ENCODE measurements at regions not wholly inside any gene's neighbourhood (a gene's known extent, or its start where the extent isn't known, plus 50 kb on each side); places are given as distances from the start of the nearest gene placed in this dataset.
A peak's percentile ranks its signal among the peaks of the same experiment; 100 is the strongest.

DNA sequence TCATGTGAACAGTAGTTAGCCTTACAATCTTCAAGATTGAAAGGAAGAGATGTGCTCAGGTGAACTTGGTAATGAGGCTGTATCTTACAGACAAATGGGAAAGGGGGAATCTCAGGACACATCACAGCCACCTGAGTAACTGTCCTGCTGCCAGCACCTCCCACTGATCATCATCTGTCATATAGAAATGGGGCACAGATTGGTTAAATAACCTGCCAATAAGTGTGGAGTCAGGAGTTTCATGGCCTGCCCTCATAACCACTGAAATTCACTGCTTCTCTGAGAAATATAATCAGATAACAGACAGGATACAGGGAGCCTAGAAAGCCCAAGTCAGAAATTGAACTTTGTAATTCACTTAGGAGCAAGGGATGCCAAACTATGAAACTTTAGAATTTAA lies 64.9 kb upstream of the TAS2R16 start:
- no peak for DNase-seq (ENCODE audit: low read depth)

DNA sequence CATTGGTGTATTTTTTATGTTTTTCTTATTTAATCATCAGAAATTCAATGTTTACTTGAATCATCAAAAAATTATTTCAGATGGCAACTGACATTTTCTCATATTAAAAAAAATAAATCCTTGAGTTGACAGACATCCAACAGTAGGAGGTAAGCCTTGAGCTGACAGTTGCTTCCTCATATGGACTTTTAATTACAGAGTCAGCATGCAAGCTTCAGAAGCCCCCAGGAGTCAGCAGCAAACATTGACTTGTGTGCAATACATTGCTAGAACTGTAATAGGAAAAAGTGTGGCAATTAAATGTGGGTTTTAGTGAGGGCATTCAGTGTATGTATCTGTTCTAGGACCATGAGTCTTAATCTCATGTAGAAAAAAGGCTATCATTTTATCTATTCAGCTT lies 62.4 kb upstream of the TAS2R16 start:
- no peak for DNase-seq (ENCODE audit: low read depth)

- DNase-seq (ENCODE audit: low read depth), result peak; percentile 7
Measured at GRCh38 chr7:123054357-123055133, 59.0 kb upstream of the TAS2R16 start.

GRCh38 chr7:123051916-123052315 lies 56.4 kb upstream of the TAS2R16 start:
- peak; percentile 50 for DNase-seq (ENCODE audit: low read depth)

DNA sequence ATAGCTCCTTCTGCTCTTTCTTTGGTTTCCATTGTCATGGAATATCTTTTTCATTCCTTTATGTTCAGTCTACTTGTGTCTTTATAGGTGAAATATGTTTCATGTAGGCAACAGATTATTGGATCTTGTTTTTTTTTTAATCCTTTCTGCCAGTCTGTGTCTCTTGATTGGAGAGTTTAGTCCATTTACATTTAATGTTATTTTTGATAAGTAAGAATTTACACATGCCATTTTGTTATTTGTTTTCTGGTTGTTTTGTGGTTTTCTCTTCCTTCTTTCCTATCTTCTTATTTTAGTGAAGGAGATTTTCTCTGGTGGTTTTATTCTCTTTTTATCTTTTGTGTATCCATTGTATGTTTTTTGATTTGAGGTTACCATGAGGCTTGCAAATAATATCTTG lies 52.5 kb upstream of the TAS2R16 start:
- DNase-seq (ENCODE audit: low read depth), result no peak

All from renal cortical epithelial cell (primary cell).